Hematopoietic multipotent progenitor cell treated with erythropoietin and hydrocortisone succinate and interleukin-3 and kit ligand, for 15 days (in vitro differentiated cells): ENCODE measurements at regions not wholly inside any gene's neighbourhood (a gene's known extent, or its start where the extent isn't known, plus 50 kb on each side); places are given as distances from the start of the nearest gene placed in this dataset.
"Not testable (repeated sequence)": the region's sequence is repeated elsewhere in the genome, so short reads cannot be mapped to it uniquely, and the experiment has no call there.

Experiments
- DNase-seq: peaks from one replicate; pipeline ENCODE4 v3.0.0-alpha.2; 2015; ENCODE audit warnings: low spot score

DNA sequence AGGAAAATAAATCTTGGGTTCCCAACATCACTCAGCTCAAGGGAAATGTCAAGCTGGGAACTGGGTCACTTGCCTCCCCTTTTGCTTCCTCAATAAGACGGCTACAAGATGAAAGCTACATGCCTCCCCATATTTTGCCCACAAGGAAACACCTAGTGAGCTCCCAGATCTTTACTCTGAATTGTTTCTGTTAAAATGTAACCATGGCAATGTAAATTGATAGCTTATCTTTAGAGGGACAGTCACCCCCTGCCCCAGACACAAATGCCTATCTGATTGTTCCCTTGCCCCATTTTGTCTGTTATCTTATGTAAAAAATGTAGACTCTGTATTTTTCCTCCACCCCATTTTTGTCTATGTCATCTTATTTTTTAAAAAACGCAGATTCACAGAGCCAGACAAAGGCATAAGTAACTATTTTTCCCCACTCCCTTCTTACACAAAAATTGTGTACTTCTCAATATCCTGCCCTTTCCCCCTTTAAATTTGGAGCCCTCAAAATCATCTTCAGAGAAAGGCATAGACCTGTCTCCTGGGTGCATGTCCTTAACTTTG, 288.7 kb upstream of the ERCC4 start:
- DNase-seq, result no peak

DNA sequence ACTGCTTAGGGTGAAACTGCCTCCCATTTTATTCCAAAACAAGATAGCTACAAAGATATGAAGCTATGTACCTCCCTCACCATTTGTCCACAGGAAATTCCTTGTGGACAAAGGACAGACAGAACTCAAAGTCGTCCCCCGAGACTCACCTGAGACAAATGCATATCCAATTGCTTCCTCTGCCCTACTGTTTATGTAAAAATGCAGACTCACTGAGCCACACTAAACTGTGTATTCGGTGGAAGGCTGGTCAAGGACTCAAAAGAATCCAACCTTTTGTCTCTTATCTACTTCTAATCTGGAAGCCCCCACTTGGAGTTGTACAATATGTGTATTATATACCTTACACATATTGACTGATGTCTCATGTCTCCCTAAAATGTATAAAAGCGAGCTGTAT, 288.0 kb upstream of the ERCC4 start:
- no peak for DNase-seq

DNA sequence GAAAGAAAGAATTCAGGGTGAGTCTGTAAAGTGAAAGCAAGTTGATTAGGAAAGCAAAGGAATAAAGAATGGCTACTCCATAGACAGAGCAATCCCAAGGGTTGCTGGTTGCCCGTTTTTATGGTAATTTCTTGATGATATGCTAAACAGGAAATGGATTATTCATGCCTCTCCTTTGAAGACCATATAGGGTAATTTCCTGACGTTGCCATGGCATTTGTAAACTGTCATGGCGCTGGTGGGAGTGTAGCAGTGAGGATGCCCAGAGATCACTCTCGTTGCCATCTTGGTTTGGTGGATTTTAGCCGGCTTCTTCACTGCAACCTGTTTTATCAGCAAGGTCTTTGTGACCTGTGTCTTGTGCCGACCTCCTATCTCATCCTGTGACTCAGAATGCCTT, 287.4 kb upstream of the ERCC4 start:
- DNase-seq, result not testable (repeated sequence)

DNA sequence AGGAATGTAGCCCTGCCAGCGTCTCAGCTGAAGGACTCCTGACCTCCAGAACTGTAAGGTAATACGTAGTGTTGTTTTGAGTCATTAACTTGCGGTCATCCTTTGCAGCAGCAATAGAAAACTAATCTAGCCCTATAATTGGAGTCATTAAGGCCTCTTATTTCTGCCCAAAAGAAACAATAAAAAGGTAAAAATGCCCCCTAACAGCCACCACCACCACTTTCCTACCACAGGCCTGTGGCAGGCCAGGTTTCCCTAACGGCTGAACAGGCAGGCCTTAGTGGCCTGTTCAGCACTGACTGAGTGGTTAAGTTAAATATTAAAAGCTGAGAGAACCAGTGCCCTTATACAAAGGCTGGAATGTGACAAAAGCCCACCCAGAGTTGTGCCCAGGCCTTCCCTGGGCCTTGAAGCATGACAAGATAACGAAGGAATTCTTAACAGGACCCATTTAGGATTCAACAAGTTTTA, 286.5 kb upstream of the ERCC4 start:
- no peak for DNase-seq

DNA sequence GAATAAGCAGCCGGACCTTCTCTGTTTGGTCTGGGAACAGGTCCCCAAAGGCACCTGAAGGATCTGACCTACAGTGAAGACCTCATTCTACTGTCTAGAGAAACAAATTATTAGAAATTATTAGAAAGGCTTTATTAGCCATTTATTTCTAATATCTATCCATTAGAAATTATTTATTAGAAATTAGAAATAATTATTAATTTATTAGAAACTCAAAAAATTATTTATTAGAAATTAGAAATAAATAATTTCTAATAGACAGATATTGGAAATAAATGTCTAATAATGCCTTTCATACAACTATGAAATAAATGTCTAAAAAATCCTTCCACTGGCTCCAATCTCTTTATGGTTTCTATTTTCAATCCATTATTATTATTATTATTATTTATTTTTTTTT, 285.7 kb upstream of the ERCC4 start:
- DNase-seq, result no peak

DNA sequence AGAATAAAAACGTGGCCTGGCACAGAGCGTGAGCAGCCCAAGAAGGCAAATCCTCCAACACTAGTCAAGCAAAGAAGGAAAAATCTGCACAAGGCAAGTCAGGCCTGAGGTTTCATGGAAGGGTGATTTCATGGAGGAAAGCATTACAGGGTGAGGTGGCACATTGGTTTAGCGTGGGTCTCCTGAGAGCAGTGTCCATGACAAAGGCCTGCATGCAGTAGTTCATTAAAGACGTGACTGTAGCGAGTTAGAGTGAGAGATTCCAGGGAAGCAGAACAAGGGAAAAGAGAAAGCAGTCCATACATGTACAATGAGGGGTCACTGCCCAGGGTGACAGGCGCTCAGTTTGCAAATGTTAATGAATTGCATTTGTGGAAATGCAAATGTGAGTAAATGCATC, 285.0 kb upstream of the ERCC4 start:
- no peak for DNase-seq

DNA sequence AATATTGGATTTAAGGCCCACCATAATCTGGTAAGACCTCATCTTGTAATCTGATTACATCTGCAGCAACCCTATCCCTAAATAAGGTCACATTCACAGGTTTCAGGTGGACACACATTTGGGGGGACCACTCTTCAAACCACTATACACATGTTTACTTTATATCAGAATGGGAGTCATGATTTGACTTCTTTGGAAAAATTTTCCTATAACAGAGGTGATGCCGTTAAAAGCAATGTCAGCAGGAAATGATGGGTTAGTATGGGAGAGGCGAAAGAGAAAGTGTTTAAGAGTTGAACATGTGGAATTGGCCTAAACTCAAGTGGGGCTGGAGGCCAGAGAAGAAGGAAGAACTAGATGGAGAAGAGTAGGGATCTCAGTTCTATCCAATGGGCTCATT, 281.7 kb upstream of the ERCC4 start:
- DNase-seq, result no peak

DNA sequence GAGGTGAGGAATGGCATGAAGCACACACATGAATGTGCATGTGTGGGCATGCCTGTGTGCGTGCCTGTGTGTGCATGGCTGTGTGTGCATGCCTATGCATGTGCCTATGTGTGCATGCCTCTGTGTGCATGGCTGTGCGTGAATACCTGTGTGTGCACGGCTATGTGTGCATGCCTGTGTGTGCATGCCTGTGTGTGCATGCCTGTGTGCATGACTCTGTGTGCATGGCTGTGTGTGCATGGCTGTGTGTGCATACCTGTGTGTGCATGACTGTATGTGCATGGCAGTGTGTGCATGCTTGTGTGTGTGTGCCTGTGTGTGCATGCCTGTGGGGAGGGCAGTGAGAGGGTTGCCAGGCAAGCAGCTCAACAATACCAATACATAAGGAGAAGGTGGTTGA, 276.5 kb upstream of the ERCC4 start:
- DNase-seq, result no peak

DNA sequence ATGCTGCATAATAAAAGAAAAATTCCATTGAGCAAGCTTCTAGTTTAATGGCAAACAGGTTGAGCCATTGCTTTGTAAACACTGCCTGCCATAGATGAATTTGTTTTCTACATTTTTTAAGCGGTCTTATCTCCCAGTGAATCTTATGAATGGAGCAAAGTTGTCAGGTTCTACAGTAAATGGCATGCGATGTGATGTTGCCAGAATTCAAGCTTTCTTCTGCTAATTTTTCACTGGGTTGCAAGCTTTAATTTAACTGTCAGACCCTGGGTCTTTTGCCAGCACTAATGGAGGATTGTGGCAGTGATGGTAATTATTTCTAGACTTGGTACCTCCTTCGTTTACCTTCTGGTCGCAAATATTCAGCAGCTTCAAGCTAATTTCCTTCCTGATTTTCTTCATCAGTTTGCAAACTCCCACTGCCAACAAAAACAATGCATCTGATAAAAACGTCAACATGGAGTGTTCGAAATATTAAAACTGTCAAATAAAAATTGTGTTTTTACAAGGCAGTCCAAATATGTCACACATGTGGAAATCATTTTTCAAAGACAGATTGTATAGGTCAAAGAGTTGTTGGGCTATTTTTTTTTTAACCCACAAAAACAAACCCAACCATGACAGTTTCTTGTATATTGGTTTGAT, 274.2 kb upstream of the ERCC4 start:
- no peak for DNase-seq

DNA sequence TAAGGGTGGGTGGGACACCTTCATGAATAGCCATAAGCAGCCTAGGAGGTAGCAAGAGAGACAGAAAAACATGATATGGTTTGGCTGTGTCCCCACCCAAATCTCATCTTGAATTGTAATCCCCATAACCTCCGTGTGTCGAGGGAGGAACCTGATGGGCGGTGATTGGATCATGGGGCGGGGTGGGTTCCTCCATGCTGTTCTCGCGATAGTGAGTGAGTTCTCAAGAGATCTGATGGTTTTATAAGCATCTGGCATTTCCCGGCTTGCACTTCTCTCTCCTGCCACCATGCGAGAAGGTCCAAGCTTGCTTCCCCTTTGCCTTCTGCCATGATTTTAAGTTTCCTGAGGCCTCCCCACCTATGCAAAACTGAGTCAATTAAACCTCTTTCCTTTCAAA, 259.1 kb upstream of the ERCC4 start:
- no peak for DNase-seq

DNA sequence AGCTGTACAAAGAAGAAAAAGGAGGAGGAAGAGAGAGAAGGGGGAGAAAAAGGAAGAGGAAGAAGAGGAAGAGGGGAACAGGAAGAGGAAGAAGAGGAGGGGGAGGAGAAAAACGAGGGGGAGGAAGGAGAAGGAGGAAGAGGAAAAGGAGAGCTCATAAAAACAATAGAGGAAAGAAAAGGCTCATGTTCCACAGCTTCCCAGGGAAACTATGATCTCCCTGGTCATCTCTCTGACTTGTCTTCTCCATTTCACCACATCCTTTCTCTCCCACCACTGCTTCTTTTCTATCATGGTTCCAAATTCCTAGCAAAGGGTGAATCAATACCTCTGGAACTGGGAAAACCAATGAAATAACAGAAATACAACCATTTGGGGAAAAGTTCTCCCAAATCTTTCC, 254.1 kb upstream of the ERCC4 start:
- no peak for DNase-seq

DNA sequence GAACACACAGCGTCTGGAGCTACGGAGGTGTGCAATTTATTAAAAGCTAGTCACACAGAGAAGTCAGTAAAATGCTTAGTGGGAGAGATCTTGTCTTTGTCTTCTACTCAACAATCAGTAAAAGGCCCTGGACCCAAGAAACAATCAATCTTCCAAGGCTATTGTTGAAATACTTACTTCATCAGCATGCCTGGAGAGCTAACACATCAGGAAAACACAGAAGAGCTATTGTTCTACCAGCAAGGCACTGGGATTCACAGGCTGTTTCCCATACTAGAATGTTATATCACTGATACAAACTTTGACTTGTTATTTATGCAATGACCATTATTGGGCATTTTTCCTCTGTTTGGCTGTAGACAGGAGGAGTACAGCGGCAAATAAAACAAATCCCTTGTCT, 247.8 kb upstream of the ERCC4 start:
- DNase-seq, result no peak

DNA sequence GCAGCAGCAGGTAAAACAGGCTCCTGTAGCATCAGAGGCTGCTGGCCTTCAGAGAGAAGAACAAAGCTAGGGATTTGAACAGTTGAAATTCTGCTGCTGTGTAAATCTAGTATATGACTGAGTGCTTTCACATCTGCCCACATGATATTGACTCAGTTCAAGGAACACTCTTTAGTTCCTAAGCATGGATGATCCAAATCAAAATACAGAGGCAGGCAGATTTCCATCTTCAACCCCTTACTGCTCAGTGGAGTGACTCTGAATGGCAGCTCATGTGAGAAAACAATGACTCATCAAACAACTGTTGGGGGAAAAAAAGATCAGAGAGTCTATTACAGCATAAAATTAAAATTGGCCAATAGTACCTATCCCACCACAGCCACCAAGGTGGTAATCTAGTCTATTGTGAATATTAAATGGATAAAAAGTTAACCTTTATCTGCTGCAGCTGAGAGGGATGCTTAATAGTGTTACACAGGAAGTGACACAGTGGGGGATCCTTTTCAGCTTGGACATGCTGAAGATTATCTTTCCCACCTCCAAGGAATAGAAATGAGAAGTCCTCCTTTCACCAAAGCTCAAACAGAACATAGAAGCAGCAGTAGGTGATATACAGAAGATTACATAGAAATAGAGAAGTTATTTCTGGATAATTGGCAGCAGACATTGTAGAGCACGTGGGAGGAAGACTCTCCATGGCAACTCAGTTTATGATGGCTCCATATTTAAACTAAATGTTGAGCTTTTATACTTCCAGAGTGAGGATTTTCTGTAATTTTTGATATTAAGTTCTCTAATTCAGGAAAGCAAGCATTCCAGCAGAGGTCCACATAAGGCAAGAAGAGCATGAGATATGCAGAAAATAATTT, 239.7 kb upstream of the ERCC4 start:
- DNase-seq, result no peak

DNA sequence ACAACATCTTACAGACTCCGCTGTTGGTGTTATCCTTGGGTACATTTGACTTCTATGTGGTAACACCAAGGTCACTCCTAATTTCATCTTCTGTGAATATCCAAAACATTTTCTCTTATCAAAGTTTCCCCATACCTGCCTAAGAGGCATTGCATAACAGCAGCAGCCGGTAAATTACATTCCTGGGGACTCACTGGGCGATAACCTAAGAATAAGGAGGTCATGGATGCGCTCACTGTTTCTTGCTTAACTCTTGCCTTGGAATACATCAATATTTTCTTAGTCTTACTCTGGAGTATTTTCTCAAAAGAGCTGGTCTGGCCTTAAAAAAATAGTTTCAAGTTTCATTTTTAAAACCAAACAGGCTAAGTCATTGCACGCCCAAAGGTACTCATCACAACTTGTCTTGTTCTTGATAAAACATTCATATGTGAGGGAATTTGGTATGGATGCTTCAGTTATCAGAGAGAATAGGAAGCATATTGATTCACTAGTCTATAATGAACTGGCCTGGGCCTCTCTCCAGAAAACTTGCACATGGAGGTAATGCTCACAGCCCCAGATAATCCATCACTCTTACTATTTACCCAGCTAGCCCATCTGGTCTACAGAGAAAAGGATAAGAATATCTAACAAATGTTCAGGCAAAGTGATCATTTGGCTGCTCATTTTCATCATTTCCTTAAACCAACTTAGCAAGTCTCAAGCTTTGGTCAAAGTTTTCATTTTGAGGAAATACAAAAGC, 235.0 kb upstream of the ERCC4 start:
- no peak for DNase-seq

DNA sequence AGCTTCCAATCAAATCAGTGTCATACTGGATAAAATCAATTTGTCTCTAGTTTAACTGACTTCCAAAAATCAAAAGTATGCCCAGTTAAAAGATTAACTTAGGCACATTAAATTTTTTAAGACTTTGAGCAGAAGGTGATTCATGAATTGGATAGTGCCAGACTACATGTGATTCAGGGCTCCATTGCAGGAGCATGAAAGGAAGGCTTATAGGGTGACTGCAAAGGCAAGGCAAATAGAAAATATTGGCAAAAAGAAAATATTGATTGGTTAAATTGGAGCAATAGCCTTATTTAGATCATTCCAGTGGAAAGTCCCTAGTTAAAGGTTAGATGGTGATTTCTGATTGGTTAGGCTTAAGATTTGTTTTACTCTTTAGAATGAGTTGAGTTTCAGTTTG, 223.9 kb upstream of the ERCC4 start:
- DNase-seq, result no peak

DNA sequence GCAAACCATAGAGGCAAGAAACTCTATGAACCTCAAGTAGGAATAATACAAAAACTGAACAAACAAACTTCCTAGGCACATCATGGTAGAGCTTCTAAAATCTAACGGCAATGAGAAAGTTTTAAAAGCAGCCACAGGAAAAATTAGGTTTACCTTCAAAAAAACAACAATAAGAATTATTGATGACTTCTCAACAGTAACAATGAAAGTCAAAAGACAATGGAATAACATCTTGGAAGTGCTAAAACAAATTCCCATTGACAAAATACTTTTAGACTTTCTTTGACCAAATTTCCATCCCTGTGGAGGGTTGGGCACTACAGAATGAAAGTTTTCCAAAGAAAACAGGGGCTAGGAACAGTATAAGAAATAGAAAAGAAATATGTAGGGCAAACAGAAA, 222.9 kb upstream of the ERCC4 start:
- no peak for DNase-seq

DNA sequence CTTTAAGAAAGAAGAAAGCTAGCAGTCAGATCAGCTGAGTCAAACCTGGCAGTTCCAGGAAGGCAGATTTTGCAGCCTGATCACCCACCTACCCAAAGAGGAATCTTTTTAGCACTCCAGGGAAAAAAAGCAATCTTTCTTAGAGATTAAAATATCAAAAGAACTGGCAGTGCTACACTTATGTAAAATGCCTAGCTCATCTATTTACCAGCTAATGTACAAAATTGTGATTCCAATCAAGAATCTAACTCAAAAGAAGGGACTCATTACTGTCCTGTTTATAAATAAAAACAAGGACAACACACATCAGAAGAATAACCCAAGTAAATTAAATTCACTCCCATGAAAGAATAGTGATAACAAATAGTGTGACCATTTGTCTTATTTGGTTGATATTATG, 222.4 kb upstream of the ERCC4 start:
- no peak for DNase-seq

DNA sequence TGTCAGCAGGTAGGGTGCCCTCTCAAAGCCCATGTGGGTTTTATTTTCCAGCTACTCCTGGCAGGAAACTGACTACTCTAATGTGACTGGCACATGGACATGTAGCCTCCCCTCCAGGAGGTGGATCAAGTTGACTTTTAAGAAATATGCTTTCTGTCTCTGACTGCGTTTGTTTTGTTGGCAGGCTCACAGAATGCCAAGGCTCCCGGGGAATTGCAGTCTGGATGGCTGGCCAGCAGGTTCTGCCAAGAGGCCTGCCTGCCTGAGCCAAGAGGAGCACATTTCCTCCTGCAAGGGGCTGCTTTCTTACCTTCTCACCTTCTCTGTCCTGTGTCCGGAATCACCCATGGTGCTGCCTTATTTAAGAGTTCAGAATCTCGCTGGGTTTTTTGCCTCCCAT, 217.3 kb upstream of the ERCC4 start:
- no peak for DNase-seq

DNA sequence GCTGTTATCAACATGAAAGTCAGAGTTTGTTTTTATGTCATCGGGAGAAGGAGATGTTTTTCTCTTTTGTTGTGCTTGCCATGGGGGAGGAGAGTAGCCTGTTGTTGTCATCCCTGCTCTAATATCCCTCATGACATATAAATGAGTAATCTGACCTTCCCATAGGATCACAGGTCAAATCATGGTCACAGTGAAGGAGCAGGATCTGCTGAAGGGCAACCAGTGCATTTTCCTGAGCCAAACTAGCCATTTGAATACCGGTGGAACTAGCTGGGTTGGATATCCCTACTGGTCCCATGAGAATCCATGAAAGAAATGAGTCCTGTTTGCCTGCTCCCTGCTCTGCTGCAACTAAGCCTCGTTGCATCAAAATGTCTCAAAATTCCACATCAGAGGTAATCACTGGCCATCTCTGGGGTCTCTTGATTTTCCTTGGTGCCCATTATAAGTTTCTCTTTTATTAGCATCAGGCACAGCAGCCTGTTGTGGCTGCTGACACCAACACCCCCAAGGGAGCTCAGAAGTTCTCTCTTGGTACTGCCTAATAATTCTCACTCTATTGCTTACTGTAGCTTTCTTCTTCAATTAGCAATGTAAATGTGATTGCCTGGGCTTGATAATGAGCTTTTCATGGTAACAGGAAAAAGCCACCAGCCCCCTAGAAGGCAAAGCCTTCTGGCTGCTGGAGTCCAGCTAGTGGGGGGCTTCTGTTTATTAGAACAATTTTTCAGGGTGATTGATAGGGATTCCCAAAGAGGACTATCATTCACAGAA, 211.4 kb upstream of the ERCC4 start:
- no peak for DNase-seq

DNA sequence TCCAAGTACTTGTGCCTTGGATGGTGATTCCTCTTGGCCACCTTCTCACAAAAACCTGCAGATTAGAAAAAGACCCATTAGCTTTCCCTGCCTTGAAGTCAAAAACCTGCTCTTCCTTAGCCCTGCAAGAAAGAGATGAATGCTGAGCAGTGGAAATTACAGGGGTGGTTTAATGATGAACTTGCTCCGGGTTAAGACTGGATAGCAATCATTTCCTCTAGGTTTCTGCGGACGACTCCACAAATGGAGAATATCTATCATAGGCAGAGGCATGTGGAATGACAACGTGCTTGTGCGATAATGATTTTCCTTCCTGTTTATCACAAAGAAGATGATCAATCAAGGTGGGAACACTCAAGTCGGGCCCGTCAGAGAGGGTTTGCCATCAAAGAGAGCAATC, 201.2 kb upstream of the ERCC4 start:
- DNase-seq, result no peak

DNA sequence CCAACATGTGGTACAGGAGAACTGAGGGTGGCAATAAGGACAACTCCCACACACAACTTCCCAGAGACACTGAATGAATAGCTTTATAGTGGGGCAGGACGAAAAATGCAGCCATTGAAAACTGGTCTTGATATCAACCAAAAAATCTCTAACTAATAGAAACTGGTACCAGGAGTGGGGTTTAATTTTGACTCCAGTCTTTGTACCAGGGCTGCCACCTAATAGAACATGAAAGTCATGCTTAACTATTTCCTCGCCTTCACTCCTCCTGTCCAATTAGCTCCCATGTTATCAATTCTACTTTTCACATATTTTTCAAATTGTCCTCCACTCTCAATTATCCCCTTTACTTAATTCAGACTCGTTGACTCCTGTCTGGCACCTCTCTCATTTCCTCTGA, 192.0 kb upstream of the ERCC4 start:
- DNase-seq, result no peak

DNA sequence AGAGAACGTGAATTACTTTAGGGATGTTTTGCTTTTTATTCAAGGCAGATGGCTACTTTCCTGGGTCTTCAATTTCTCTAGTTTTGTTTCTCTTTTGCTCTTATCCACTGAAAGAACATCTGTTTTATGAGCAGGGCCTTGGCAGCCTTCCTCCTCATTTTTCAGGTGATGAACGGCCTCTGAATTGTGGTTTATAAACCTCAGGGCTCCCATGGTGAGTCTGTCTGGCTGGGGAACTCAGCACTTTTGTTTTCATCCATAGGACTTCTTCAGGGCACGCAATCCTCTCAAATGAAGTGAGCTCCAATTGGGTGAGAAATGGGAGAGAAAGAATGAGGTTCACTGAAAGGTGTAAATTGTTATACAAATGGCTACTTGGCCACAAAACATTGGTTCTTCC, 186.4 kb upstream of the ERCC4 start:
- DNase-seq, result no peak
